ENCODE measurements at regions not wholly inside any gene's neighbourhood (a gene's known extent, or its start where the extent isn't known, plus 50 kb on each side); places are given as distances from the start of the nearest gene placed in this dataset.

- TF ChIP-seq CTCF (IDR thresholded peaks at IDR 0.05) (no peak), POLR2A (IDR thresholded peaks at IDR 0.05) (no peak), POLR2AphosphoS5 (IDR thresholded peaks at IDR 0.05) (no peak)
These were observed 76.9 kb upstream of the EEA1 start for GRCh38 chr12:93005928-93006392.
